HG03558 (cell line): ENCODE measurements at regions not wholly inside any gene's neighbourhood (a gene's known extent, or its start where the extent isn't known, plus 50 kb on each side); places are given as distances from the start of the nearest gene placed in this dataset.

Experiments
- ATAC-seq: cut with Tn5 transposase; IDR thresholded peaks from one replicate; pipeline ENCODE4 v1.9.1; 2021; ENCODE audit warnings: moderate number of reproducible peaks; ENCODE audit not compliant: unreplicated experiment; ENCODE audit errors: extremely low read depth

GRCh38 chr20:50385733-50386640 lies 124.2 kb upstream of the PTPN1 start:
- ATAC-seq, result no peak

DNA sequence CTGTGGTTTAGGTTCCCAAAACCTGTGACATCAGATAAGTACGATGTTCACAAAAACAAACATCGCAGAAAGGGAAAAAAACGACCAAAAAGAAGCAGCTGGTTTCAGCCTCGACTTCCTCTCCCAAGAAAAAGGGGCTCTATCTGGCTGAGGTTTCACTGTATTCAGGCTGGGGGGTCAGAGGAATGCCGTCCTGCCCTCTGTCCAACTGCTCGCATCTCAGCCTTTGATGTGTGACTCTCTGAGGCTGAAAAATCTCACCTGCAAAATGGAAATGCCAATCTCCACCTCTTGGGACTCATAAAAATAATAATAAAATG lies 123.6 kb upstream of the PTPN1 start:
- ATAC-seq, result no peak

GRCh38 chr20:50387218-50387995 lies 122.8 kb upstream of the PTPN1 start:
- ATAC-seq, result no peak

DNA sequence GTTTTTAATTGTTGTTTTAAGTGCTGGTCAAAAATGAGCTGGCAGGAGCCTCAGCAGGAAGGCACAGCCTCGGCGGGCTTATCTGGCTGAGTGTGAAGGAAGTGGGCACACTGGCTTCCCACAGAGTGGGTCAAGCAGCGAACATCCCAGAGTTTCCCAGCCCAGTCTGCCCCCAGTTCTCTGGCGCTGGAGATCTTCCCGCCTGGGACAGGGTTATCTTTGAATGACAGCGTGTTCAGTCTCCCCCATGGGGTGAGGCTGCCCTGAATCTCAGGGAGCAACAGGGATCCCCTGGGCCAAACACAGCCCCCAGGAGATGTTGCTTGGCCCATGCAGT lies 122.2 kb upstream of the PTPN1 start:
- no peak for ATAC-seq

- no peak for ATAC-seq
These were observed 121.3 kb upstream of the PTPN1 start for GRCh38 chr20:50388733-50389437.

DNA sequence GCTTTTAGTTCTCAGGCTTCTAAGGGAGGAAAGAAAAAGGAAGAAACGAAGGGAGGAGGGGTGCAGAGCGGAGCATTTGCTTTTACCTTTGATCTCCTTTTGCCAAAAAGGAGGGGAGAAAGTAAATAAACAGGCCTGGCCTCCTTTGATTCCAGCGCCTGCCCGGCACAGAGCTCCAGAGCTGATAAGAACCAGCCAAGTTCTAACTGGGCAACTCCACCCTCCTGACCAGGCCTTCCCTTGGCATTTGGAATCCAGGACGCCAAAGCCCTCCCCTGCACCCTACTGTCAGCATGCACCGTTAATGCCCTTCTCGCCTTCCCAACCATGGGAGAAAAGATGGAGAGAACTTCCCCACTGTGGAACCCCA lies 120.8 kb upstream of the PTPN1 start:
- no peak for ATAC-seq

- no peak for ATAC-seq
These were observed 120.1 kb upstream of the PTPN1 start for GRCh38 chr20:50389808-50390684.

GRCh38 chr20:50390685-50391443 lies 119.3 kb upstream of the PTPN1 start:
- ATAC-seq, result no peak

DNA sequence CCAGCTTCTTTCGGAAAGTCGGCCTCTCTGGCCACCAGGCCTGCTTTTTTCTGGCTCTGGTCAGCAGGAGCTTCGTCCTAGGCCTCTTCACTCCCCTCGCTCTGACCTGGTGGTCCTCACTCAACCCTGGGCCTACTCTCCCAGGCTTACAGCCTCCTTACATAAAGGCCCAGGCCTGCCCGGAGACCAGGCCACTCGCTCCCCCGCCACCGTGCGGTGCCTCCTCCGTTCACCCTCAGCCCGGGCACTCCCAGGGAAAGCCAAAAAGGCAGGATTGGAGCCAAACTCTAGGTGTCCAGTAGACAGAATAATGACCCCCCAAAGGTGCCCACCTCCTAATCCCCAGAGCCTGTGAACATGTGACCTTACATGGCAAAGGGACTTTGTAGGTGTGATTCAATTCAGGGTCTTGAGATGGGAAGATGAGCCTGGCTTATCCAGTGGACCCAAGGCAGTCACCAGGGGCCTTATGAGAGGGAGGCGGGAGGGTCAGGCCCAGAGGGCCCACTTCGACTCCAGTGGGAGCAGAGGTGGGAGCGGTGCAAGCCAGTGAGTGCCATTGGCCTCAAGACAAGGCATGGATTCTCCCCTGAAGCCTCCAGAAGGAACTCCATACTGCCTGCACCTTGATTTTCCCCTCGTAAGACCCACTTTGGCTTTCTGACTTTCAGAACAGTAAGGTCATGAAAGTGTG lies 118.6 kb upstream of the PTPN1 start:
- no peak for ATAC-seq

- ATAC-seq, result no peak
These were observed 117.9 kb upstream of the PTPN1 start for GRCh38 chr20:50392138-50392866.

GRCh38 chr20:50393242-50393641 lies 116.9 kb upstream of the PTPN1 start:
- ATAC-seq, result no peak

- ATAC-seq, result no peak
These were observed 116.1 kb upstream of the PTPN1 start for GRCh38 chr20:50393990-50394561.

DNA sequence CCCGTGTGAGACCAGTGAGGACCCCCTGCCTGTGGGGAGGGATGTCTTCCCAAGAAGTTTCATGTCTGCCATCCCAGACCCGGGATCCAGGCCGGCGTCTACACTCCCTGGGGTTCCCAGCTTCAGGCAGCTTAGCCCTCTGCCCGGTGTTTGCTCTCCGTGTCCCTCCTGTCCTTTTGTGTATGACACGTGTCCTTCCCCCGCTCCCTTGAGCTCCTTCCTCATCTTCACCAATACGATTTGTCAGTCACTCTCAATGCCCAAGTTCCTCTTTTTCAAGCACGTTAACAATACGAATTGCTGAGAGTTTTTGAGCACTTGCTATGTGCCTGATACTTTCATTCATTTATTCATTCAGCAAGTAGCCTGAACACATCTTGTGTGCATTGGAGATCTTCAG lies 115.6 kb upstream of the PTPN1 start:
- no peak for ATAC-seq

DNA sequence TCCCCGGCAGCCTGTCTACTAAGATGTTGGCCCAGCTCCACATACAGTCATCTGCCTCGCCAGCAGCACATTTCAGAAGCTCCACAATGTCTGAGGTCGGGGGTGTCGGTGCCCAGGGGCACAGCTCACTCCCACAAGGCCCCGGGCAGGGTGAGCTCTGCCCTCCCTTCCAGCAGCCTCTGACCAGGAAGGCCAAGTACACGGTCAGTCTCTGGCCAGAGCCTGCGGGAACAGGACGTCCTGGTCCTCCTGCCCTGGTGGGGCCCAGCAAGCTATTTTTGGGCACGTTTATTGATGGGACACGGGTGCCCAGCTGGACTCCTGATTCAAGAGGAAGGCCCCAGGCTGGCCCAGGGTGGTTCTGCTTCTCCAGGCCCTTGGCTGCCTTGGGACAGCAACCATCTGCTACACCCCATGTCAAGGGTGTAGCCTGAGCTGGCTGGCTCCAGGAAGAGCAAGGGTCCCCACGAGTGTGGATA lies 114.9 kb upstream of the PTPN1 start:
- ATAC-seq, result no peak

GRCh38 chr20:50395914-50396488 lies 114.2 kb upstream of the PTPN1 start:
- no peak for ATAC-seq

DNA sequence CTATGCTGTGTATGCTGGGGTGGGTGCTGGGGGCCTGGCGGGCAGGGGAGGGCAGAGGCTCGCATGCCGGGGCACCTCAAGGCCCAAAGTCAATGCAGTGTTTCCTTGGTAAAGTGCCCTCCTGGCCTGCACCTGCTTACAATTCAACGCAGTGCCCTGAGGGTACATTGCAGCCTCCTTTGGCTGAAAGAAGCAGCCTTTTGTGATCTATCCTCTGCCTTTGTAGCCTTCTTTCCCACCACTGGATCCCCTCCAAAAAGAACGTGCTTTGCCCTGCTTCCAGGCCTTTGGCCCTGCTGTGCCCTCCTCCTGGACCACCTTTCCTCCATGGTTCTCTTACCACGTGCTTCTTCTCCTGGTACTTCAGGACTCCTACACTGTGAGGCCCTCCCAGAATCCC lies 113.6 kb upstream of the PTPN1 start:
- no peak for ATAC-seq

DNA sequence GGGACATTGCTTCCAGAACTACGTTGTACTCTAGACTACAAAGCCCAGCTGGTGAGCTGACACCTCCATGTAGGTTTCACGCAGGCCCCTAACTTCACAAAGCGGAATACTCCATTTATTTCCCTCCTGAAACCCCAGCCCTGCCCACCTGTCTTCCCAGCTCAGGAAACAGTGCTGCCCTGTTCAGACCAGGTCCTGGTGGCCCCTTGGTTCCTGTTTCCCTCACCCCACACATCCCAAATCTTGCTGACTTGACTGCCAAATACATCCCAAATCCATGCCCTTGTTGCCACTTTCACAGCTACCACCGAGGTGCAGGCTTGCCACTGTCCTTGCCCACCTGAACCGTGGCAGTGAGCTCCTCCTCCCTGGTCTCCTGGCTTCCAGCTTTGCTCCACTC lies 113.1 kb upstream of the PTPN1 start:
- no peak for ATAC-seq

GRCh38 chr20:50398064-50398463 lies 112.1 kb upstream of the PTPN1 start:
- ATAC-seq, result no peak
